Gastroesophageal sphincter (tissue), 3 donors: ENCODE measurements at regions not wholly inside any gene's neighbourhood (a gene's known extent, or its start where the extent isn't known, plus 50 kb on each side); places are given as distances from the start of the nearest gene placed in this dataset.

ENCODE experiments used
- CTCF ChIP-seq, 4 experiments: fragments of 200-600 bp in 2 of 4; fragments of 450-650 bp in 2 of 4; sonication (generic) in 1 of 4; IDR thresholded peaks; one replicate each; pipeline ENCODE4 v1.5.1; 2017 to 2019; ENCODE audit warnings: antibody characterized with exemption in 4 of 4, mild to moderate bottlenecking in 2 of 4, moderate library complexity in 2 of 4
- EP300 ChIP-seq: sonication (generic); formaldehyde crosslinking; IDR thresholded peaks from one replicate; pipeline ENCODE4 v1.6.1; 2017; ENCODE audit warnings: antibody characterized with exemption, mild to moderate bottlenecking
- POLR2A ChIP-seq, 2 donors: fragments of 450-650 bp; IDR thresholded peaks; one replicate each; pipeline ENCODE4 v1.6.1; 2017; ENCODE audit warnings: antibody characterized with exemption in 2 of 2, mild to moderate bottlenecking in 2 of 2, moderate library complexity in 1 of 2

GRCh38 chr2:88852753-88853402 lies 161.4 kb downstream of the RPIA start:
- TF ChIP-seq CTCF (IDR thresholded peaks at IDR 0.05), result no peak
- no peak for TF ChIP-seq POLR2A (IDR thresholded peaks at IDR 0.05)
- no peak for TF ChIP-seq EP300
